DOHH2 (cell line): ENCODE measurements at regions not wholly inside any gene's neighbourhood (a gene's known extent, or its start where the extent isn't known, plus 50 kb on each side); places are given as distances from the start of the nearest gene placed in this dataset.

Source experiments
- CTCF ChIP-seq: fragments of 200-600 bp; sonication (generic); IDR thresholded peaks from one replicate; pipeline ENCODE4 v1.5.1; 2014; ENCODE audit warnings: antibody characterized with exemption, mild to moderate bottlenecking, low read depth, low read length; ENCODE audit not compliant: poor library complexity, severe bottlenecking
- EZH2phosphoT487 ChIP-seq: fragments of 200-600 bp; sonication (generic); IDR thresholded peaks from 2 replicates; pipeline ENCODE4 v1.6.1; 2017; ENCODE audit warnings: borderline replicate concordance, mild to moderate bottlenecking, antibody characterized with exemption, low read length, moderate library complexity, mixed read lengths

- TF ChIP-seq CTCF (no peak), EZH2phosphoT487 (no peak)
Measured at GRCh38 chr1:239647045-239647444, 260.7 kb downstream of the CHRM3 start.
